ENCODE measurements at regions not wholly inside any gene's neighbourhood (a gene's known extent, or its start where the extent isn't known, plus 50 kb on each side); places are given as distances from the start of the nearest gene placed in this dataset.

GRCh38 chr18:37657493-37657892 lies 91.9 kb upstream of the CELF4 start:
- Histone ChIP-seq H2AK5ac (ENCODE audit: low read depth, low read length) (no peak overlapping the region), H3K14ac (ENCODE audit: insufficient read length) (no peak overlapping the region), H4K8ac (ENCODE audit: extremely low read depth, insufficient read depth, low read length) (no peak overlapping the region), H2BK15ac (ENCODE audit: low read length) (no peak overlapping the region), H3K79me2 (ENCODE audit: control insufficient read depth in 1 of 2, insufficient read depth in 2 of 2, low read length in 2 of 2) (no peaks in the 10 kb centered on the region), H3K9ac (replicated peaks in 1 of 4; ENCODE audit: extremely low read depth in 1 of 4, low read depth in 3 of 4, low read length in 3 of 4) (no peak overlapping the region), H2BK120ac (replicated peaks; ENCODE audit: low read depth, low read length) (no peak overlapping the region), H3K79me1 (ENCODE audit: low read depth, low read length) (no peaks in the 10 kb centered on the region), H2AFZ (ENCODE audit: low read length) (no peak overlapping the region), H4K20me1 (replicated peaks in 1 of 2; ENCODE audit: control insufficient read depth in 1 of 2, insufficient read depth in 2 of 2, low read length in 2 of 2) (no peaks in the 10 kb centered on the region), H3K9me3 (ENCODE audit: insufficient read depth in 2 of 2, low read depth in 1 of 2, low read length in 1 of 2) (no peaks in the 10 kb centered on the region), H3K4me2 (ENCODE audit: insufficient read depth in 1 of 2, low read depth in 2 of 2, low read length in 2 of 2) (no peak overlapping the region), H2BK5ac (ENCODE audit: low read depth, low read length) (no peak overlapping the region), H2BK20ac (ENCODE audit: low read length) (no peak overlapping the region), H3K27me3 (replicated peaks in 1 of 4; ENCODE audit: control insufficient read depth in 3 of 4, extremely low read depth in 1 of 4, insufficient read depth in 3 of 4, low read length in 3 of 4) (no peaks in the 10 kb centered on the region), H3K27ac (ENCODE audit: low read depth, low read length) (no peak overlapping the region), H4K91ac (replicated peaks; ENCODE audit: insufficient read length, low read length) (no peak overlapping the region), H3K4ac (replicated peaks; ENCODE audit: insufficient read length, low read depth, low read length) (no peak overlapping the region), H3K4me1 (replicated peaks in 1 of 4; ENCODE audit: control insufficient read depth in 3 of 4, insufficient read depth in 4 of 4, low read length in 3 of 4) (peaks cover 0 to 9% (median 2%) of the 10 kb centered on the region in 4 experiments; a peak in 3 of 7 replicates), H3K4me3 (ENCODE audit: extremely low read depth in 1 of 4, insufficient read depth in 2 of 4, low read depth in 3 of 4, low read length in 4 of 4) (no peak overlapping the region), H3K36me3 (ENCODE audit: control insufficient read depth in 2 of 4, insufficient read depth in 4 of 4, low read length in 3 of 4) (no peaks in the 10 kb centered on the region), H3K18ac (ENCODE audit: extremely low read depth, low read length) (no peak overlapping the region), H4K5ac (ENCODE audit: insufficient read length, low read depth, low read length) (no peak overlapping the region), H3K23ac (ENCODE audit: insufficient read length) (no peak overlapping the region), H3K23me2 (ENCODE audit: low read depth, low read length) (no peaks in the 10 kb centered on the region), H3K56ac (replicated peaks; ENCODE audit: insufficient read length, low read depth, low read length) (no peak overlapping the region), H2BK12ac (ENCODE audit: low read depth, low read length) (no peak overlapping the region)
- ChIA-PET CTCF (ENCODE audit: partially characterized antibody) (interaction anchor here (0.5 to 1.4 kb wide), 5 partner anchors 24 to 825 kb away, joined by 3 to 4 read pairs (median 3); no protein-coding TSS in a partner anchor), POLR2A (ENCODE audit: partially characterized antibody) (no interaction called here)
- no peak for DNase-seq (ENCODE audit: low read depth in 1 of 2, low spot score in 2 of 2)
- TF ChIP-seq CHD1 (IDR thresholded peaks at IDR 0.05; ENCODE audit: low read depth, low read length) = no peak
- no peak for TF ChIP-seq JUND (IDR thresholded peaks at IDR 0.05; ENCODE audit: low read length)
- no peak for TF ChIP-seq GABPA (IDR thresholded peaks at IDR 0.05; ENCODE audit: borderline replicate concordance, insufficient read depth, low read length)
- TF ChIP-seq SIX5 (IDR thresholded peaks at IDR 0.05; ENCODE audit: low read depth, low read length) = no peak
- no peak for TF ChIP-seq CEBPB (IDR thresholded peaks at IDR 0.05; ENCODE audit: low read depth, low read length)
- no peak for TF ChIP-seq RFX5 (IDR thresholded peaks at IDR 0.05; ENCODE audit: borderline replicate concordance, low read depth, low read length)
- TF ChIP-seq SP4 (IDR thresholded peaks at IDR 0.05; ENCODE audit: low read length) = no peak
- TF ChIP-seq, protein P1, sequence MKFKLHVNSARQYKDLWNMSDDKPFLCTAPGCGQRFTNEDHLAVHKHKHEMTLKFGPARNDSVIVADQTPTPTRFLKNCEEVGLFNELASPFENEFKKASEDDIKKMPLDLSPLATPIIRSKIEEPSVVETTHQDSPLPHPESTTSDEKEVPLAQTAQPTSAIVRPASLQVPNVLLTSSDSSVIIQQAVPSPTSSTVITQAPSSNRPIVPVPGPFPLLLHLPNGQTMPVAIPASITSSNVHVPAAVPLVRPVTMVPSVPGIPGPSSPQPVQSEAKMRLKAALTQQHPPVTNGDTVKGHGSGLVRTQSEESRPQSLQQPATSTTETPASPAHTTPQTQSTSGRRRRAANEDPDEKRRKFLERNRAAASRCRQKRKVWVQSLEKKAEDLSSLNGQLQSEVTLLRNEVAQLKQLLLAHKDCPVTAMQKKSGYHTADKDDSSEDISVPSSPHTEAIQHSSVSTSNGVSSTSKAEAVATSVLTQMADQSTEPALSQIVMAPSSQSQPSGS (IDR thresholded peaks at IDR 0.05; ENCODE audit: low read length) = no peak
- TF ChIP-seq HDAC2 (IDR thresholded peaks at IDR 0.05; ENCODE audit: borderline replicate concordance in 1 of 2, low read depth in 2 of 2, low read length in 2 of 2) = no peak
- TF ChIP-seq CBX8 (IDR thresholded peaks at IDR 0.05; ENCODE audit: borderline replicate concordance, low read depth, low read length) = no peak
- no peak for TF ChIP-seq ASH2L (IDR thresholded peaks at IDR 0.05; ENCODE audit: low read length)
- TF ChIP-seq RNF2 (IDR thresholded peaks at IDR 0.05; ENCODE audit: borderline replicate concordance, low read depth, low read length, missing control alignments, poor library complexity, severe bottlenecking) = no peak
- 86% methylated on average over 1 of the region's 1 CpG; no CpG with 5 or more reads in 1 of the 2 experiments for WGBS, 2 experiments (ENCODE audit: extremely low coverage in 1 of 2, insufficient coverage in 1 of 2, insufficient read length in 1 of 2, insufficient replicate concordance in 2 of 2, low coverage in 1 of 2, low lambda C conversion rate in 2 of 2, missing lambda C conversion rate in 1 of 2)
- FAIRE-seq = no peak

Data from H1 (cell line).